Erythroblast (primary cell): ENCODE measurements at regions not wholly inside any gene's neighbourhood (a gene's known extent, or its start where the extent isn't known, plus 50 kb on each side); places are given as distances from the start of the nearest gene placed in this dataset.

ENCODE experiments used
- DNase-seq, 2 experiments: peaks; one replicate each; lab custom pipeline; 2025; lab: John Stamatoyannopoulos, UW
- GATA1 ChIP-seq: IDR thresholded peaks from 2 replicates; pipeline ENCODE4 v1.6.1; 2011; ENCODE audit warnings: low read depth, mild to moderate bottlenecking, control low read depth, low read length, moderate library complexity
- POLR2A ChIP-seq: IDR thresholded peaks from 2 replicates; pipeline ENCODE4 v1.6.1; 2011; ENCODE audit warnings: mild to moderate bottlenecking, low read length

GRCh38 chr4:129377131-129377845 lies 281.3 kb downstream of the C4orf33 start:
- no peak for TF ChIP-seq GATA1
- TF ChIP-seq POLR2A: no peak
- no peak for DNase-seq

- DNase-seq: no peak
- no peak for TF ChIP-seq POLR2A
- TF ChIP-seq GATA1: no peak
These were observed 282.4 kb downstream of the C4orf33 start for GRCh38 chr4:129378364-129378763.

- no peak for DNase-seq
- no peak for TF ChIP-seq GATA1
- no peak for TF ChIP-seq POLR2A
These were observed 283.5 kb downstream of the C4orf33 start for GRCh38 chr4:129379429-129379828.

- TF ChIP-seq POLR2A (no peak), GATA1 (no peak)
- no peak for DNase-seq
These were observed 289.0 kb downstream of the C4orf33 start for GRCh38 chr4:129384974-129385373.

GRCh38 chr4:129387666-129388065 lies 291.7 kb downstream of the C4orf33 start:
- TF ChIP-seq GATA1 (no peak), POLR2A (no peak)
- no peak for DNase-seq

GRCh38 chr4:129393976-129394375 lies 298.0 kb downstream of the C4orf33 start:
- DNase-seq: no peak
- no peak for TF ChIP-seq POLR2A
- no peak for TF ChIP-seq GATA1

GRCh38 chr4:129394635-129395034 lies 298.7 kb downstream of the C4orf33 start:
- no peak for DNase-seq
- TF ChIP-seq POLR2A (no peak), GATA1 (no peak)

GRCh38 chr4:129403848-129404247 lies 307.9 kb downstream of the C4orf33 start:
- no peak for DNase-seq
- TF ChIP-seq GATA1 (no peak), POLR2A (no peak)

- no peak for DNase-seq
- no peak for TF ChIP-seq GATA1
- no peak for TF ChIP-seq POLR2A
These were observed 314.2 kb downstream of the C4orf33 start for GRCh38 chr4:129410115-129410514.

- DNase-seq: no peak
- no peak for TF ChIP-seq GATA1
- no peak for TF ChIP-seq POLR2A
These were observed 319.1 kb downstream of the C4orf33 start for GRCh38 chr4:129415004-129415403.

GRCh38 chr4:129420637-129421036 lies 324.7 kb downstream of the C4orf33 start:
- TF ChIP-seq POLR2A: no peak
- TF ChIP-seq GATA1: no peak
- no peak for DNase-seq

GRCh38 chr4:129422277-129422676 lies 326.3 kb downstream of the C4orf33 start:
- no peak for DNase-seq
- TF ChIP-seq GATA1 (no peak), POLR2A (no peak)

GRCh38 chr4:129428454-129428853 lies 332.5 kb downstream of the C4orf33 start:
- no peak for TF ChIP-seq GATA1
- TF ChIP-seq POLR2A: no peak
- no peak for DNase-seq

- TF ChIP-seq GATA1 (no peak), POLR2A (no peak)
- DNase-seq: no peak
These were observed 333.8 kb downstream of the C4orf33 start for GRCh38 chr4:129429581-129430320.
